GM06990 (cell line): ENCODE measurements at regions not wholly inside any gene's neighbourhood (a gene's known extent, or its start where the extent isn't known, plus 50 kb on each side); places are given as distances from the start of the nearest gene placed in this dataset.

Experiments used
- DNase-seq: peaks from one replicate; pipeline ENCODE4 v3.0.0-alpha.2; 2011; ENCODE audit not compliant: insufficient read length; ENCODE audit errors: extremely low read depth
- H3K27me3 ChIP-seq: replicated peaks from 2 replicates; pipeline ENCODE4 v1.6.0; 2011; ENCODE audit warnings: low read length; ENCODE audit not compliant: control insufficient read depth, insufficient read depth
- H3K36me3 ChIP-seq: 2 replicates; pipeline ENCODE4 v1.5.1; 2011; ENCODE audit warnings: low read length; ENCODE audit not compliant: control insufficient read depth, insufficient read depth
- H3K4me3 ChIP-seq: replicated peaks from 2 replicates; pipeline ENCODE4 v1.5.1; 2011; ENCODE audit warnings: low read depth, mild to moderate bottlenecking, control low read depth, low read length
- TF ChIP-seq, protein P1 (sequence below): IDR thresholded peaks from 2 replicates; pipeline ENCODE4 v1.5.1; 2011; ENCODE audit warnings: low read length, control low read depth, mild to moderate bottlenecking, inconsistent platforms; ENCODE audit not compliant: insufficient read depth, poor library complexity, severe bottlenecking

DNA sequence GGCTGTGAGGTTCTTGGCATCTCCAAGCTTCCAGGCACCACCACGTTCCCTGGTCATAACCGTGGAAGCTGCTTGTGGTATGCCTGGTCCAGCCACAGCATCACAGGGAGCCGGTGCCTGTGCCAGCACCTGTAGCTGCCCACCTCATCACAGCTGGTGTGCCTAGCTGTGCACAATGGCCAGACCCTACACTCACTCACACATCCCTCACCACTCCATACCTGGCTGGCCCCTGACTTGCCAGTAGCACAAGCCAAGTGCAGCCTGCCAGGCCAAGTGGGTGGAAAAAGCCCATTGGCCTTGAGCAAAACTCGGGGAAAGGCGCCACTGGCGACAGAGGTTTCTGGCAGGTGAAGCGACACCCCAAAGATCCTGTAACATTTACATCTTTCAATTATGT, 192.3 kb upstream of the MANEA start:
- TF ChIP-seq, protein P1, sequence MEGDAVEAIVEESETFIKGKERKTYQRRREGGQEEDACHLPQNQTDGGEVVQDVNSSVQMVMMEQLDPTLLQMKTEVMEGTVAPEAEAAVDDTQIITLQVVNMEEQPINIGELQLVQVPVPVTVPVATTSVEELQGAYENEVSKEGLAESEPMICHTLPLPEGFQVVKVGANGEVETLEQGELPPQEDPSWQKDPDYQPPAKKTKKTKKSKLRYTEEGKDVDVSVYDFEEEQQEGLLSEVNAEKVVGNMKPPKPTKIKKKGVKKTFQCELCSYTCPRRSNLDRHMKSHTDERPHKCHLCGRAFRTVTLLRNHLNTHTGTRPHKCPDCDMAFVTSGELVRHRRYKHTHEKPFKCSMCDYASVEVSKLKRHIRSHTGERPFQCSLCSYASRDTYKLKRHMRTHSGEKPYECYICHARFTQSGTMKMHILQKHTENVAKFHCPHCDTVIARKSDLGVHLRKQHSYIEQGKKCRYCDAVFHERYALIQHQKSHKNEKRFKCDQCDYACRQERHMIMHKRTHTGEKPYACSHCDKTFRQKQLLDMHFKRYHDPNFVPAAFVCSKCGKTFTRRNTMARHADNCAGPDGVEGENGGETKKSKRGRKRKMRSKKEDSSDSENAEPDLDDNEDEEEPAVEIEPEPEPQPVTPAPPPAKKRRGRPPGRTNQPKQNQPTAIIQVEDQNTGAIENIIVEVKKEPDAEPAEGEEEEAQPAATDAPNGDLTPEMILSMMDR, result no peak
- no peak for DNase-seq
- H3K4me3 ChIP-seq, result no peak overlapping the region
- no peaks in the 10 kb centered on the region for H3K36me3 ChIP-seq
- H3K27me3 ChIP-seq, result no peaks in the 10 kb centered on the region

DNA sequence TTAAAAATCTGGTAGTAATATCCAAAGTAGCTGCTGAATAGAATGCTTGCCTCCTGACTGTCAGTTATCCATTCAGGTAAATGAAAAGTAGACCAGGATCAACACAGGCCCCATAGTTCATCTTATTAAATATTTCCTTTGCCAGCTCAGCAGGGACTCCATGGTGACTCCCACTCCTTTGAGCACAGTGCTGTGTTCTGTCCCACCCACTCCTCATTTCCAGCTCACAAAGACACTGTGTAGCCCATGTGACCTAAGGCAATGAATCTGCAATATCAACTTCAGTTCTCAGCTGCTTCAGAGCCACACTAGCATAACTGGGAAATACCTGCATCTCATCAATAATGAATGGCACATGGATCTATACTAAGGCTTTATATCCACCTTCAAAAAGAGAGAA, 189.5 kb upstream of the MANEA start:
- no peaks in the 10 kb centered on the region for H3K36me3 ChIP-seq
- H3K27me3 ChIP-seq, result no peaks in the 10 kb centered on the region
- TF ChIP-seq, protein P1, result no peak
- DNase-seq, result no peak
- H3K4me3 ChIP-seq, result no peak overlapping the region

DNA sequence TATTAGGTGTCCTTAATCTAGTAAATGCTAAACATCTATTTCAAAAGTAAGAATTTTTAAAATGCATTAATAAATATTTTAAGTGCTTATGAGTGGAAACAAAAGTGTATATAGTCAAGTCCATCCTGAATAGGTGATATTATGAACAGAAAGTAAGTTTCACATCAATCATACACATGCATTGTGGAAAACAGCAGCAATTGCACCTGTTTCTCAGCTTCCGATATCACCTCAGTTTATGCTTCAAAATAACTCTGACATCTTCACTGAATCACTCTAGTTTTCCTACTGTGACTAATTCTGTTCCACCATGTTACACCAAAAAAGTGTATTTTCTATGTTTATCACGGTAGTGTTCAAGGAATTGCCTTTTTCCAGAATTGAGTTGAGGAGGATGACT, 172.6 kb upstream of the MANEA start:
- TF ChIP-seq, protein P1, result no peak
- no peak for DNase-seq
- no peak overlapping the region for H3K4me3 ChIP-seq

DNA sequence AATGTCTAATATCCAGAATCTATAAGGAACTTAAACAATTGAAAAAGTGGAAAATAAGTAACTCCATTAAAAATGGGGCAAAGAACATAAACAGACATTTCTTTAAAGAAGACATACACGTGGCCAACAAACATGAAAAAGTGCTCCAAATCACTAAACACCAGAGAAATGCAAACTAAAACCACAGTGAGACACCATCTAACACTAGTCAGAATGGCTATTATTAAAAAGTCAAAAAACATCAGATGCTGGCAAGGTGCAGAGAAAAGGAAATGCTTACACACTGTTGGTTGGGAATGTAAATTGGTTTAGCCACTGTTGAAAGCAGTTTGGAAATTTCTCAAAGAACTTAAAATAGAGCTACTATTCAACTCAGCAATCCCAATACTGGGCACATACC, 169.2 kb upstream of the MANEA start:
- Histone ChIP-seq H3K27me3 (no peaks in the 10 kb centered on the region), H3K36me3 (no peaks in the 10 kb centered on the region), H3K4me3 (no peak overlapping the region)
- no peak for DNase-seq
- TF ChIP-seq, protein P1, result no peak

More for the DNA sequence above, 172.6 kb upstream of the MANEA start:
- no peaks in the 10 kb centered on the region for H3K36me3 ChIP-seq
- H3K27me3 ChIP-seq, result no peaks in the 10 kb centered on the region

DNA sequence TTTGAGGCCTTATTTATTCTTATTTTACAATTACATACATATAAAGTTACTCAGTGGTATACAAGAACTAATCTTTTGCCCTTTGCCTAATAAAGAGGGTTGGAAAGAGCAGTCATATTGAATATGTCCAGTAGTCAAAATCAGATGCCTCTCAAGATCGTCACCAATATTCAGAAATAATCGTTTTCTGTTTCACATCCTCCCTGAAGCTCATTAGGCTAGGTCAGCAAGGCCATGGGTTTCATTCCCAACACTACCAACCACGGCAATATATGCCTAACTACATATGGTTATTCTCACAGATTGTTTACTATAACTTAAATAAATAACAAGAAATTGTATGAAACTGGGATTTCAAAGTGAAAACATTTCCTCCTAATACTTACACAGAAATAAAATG, 167.2 kb upstream of the MANEA start:
- Histone ChIP-seq H3K27me3 (no peaks in the 10 kb centered on the region), H3K4me3 (no peak overlapping the region), H3K36me3 (no peaks in the 10 kb centered on the region)
- TF ChIP-seq, protein P1, result no peak
- DNase-seq, result no peak

DNA sequence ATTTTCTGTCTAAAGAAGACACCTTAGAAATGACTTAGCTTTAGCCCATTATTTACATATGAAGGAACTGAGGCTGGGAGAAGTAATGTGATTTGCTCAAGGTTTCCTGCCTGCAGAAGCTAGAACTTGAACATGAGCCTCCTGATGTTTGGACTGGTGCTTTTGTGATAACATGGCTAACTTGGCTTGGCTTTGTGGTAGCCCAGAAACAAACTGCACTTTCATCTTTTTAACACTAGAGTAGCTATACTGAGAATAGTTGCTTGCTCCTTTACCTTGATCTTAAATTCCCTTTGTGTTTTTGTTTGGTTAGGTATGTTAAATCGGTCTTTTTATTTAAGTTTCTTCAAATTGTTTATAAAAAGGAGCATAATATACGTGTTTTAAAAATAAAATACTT, 163.5 kb upstream of the MANEA start:
- TF ChIP-seq, protein P1, result no peak
- no peak overlapping the region for H3K4me3 ChIP-seq
- no peak for DNase-seq
- no peaks in the 10 kb centered on the region for H3K27me3 ChIP-seq
- no peaks in the 10 kb centered on the region for H3K36me3 ChIP-seq
